HL-60 (cell line): ENCODE measurements at regions not wholly inside any gene's neighbourhood (a gene's known extent, or its start where the extent isn't known, plus 50 kb on each side); places are given as distances from the start of the nearest gene placed in this dataset.

ENCODE experiments used
- DNase-seq, 2 experiments: peaks; one replicate each; pipeline ENCODE4 v3.0.0-alpha.2; 2010 to 2020; ENCODE audit warnings: low read depth in 1 of 2, low spot score in 1 of 2
- H3K27ac ChIP-seq: fragments of 250-450 bp; sonication (Bioruptor Pico); replicated peaks from 2 replicates; pipeline ENCODE4 v1.5.1; 2020; ENCODE audit warnings: mild to moderate bottlenecking, moderate library complexity
- H3K27me3 ChIP-seq: fragments of 250-450 bp; sonication (Bioruptor Pico); 2 replicates; pipeline ENCODE4 v1.5.1; 2021; ENCODE audit warnings: mild to moderate bottlenecking, moderate library complexity; ENCODE audit not compliant: insufficient read depth, poor library complexity, severe bottlenecking
- H3K4me3 ChIP-seq: replicated peaks from 2 replicates; pipeline ENCODE4 v1.5.1; 2011; ENCODE audit warnings: mild to moderate bottlenecking, control low read depth, low read length; ENCODE audit not compliant: insufficient read depth
- GABPA ChIP-seq: IDR thresholded peaks from 2 replicates; pipeline ENCODE4 v1.6.1; 2012; ENCODE audit warnings: low read depth
- POLR2AphosphoS5 ChIP-seq: IDR thresholded peaks from 2 replicates; pipeline ENCODE4 v1.6.1; 2012; ENCODE audit warnings: low read depth
- SPI1 ChIP-seq: IDR thresholded peaks from 2 replicates; pipeline ENCODE4 v1.6.1; 2012; ENCODE audit warnings: low read depth, mild to moderate bottlenecking, borderline replicate concordance
- TF ChIP-seq, protein P1 (sequence below): IDR thresholded peaks from 2 replicates; pipeline ENCODE4 v1.6.1; 2012; ENCODE audit warnings: low read depth; ENCODE audit not compliant: insufficient replicate concordance
- TF ChIP-seq, protein P2 (sequence below): IDR thresholded peaks from one replicate; pipeline ENCODE4 v1.5.1; 2011; ENCODE audit warnings: low read length, control low read depth, inconsistent platforms; ENCODE audit not compliant: insufficient read depth

DNA sequence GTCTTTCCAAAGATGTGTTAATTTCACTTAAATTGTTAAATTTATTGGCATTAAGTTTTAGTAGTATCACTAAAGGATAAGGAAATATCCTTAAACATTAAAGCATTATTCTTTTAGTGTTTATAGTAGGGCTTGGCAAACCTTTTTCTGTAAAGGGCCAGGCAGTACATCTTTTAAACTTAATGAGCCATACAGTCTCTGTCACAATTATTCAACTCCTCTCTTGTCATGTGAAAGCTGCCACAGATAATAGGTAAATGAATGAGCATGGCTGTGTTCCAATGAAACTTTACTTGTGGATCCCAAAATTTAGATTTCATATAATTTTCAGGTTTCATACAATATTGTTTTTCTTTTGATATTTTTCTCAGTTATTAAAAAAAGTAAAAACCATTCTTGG is 268.2 kb upstream of the C11orf87 start:
- no peak for TF ChIP-seq SPI1
- TF ChIP-seq, protein P1, sequence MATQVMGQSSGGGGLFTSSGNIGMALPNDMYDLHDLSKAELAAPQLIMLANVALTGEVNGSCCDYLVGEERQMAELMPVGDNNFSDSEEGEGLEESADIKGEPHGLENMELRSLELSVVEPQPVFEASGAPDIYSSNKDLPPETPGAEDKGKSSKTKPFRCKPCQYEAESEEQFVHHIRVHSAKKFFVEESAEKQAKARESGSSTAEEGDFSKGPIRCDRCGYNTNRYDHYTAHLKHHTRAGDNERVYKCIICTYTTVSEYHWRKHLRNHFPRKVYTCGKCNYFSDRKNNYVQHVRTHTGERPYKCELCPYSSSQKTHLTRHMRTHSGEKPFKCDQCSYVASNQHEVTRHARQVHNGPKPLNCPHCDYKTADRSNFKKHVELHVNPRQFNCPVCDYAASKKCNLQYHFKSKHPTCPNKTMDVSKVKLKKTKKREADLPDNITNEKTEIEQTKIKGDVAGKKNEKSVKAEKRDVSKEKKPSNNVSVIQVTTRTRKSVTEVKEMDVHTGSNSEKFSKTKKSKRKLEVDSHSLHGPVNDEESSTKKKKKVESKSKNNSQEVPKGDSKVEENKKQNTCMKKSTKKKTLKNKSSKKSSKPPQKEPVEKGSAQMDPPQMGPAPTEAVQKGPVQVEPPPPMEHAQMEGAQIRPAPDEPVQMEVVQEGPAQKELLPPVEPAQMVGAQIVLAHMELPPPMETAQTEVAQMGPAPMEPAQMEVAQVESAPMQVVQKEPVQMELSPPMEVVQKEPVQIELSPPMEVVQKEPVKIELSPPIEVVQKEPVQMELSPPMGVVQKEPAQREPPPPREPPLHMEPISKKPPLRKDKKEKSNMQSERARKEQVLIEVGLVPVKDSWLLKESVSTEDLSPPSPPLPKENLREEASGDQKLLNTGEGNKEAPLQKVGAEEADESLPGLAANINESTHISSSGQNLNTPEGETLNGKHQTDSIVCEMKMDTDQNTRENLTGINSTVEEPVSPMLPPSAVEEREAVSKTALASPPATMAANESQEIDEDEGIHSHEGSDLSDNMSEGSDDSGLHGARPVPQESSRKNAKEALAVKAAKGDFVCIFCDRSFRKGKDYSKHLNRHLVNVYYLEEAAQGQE = no peak
- no peak for TF ChIP-seq GABPA
- TF ChIP-seq POLR2AphosphoS5 = no peak
- TF ChIP-seq, protein P2, sequence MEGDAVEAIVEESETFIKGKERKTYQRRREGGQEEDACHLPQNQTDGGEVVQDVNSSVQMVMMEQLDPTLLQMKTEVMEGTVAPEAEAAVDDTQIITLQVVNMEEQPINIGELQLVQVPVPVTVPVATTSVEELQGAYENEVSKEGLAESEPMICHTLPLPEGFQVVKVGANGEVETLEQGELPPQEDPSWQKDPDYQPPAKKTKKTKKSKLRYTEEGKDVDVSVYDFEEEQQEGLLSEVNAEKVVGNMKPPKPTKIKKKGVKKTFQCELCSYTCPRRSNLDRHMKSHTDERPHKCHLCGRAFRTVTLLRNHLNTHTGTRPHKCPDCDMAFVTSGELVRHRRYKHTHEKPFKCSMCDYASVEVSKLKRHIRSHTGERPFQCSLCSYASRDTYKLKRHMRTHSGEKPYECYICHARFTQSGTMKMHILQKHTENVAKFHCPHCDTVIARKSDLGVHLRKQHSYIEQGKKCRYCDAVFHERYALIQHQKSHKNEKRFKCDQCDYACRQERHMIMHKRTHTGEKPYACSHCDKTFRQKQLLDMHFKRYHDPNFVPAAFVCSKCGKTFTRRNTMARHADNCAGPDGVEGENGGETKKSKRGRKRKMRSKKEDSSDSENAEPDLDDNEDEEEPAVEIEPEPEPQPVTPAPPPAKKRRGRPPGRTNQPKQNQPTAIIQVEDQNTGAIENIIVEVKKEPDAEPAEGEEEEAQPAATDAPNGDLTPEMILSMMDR = no peak
- H3K27ac ChIP-seq = no peak overlapping the region
- no peak overlapping the region for H3K4me3 ChIP-seq
- DNase-seq = no peak
- H3K27me3 ChIP-seq = no peaks in the 10 kb centered on the region

DNA sequence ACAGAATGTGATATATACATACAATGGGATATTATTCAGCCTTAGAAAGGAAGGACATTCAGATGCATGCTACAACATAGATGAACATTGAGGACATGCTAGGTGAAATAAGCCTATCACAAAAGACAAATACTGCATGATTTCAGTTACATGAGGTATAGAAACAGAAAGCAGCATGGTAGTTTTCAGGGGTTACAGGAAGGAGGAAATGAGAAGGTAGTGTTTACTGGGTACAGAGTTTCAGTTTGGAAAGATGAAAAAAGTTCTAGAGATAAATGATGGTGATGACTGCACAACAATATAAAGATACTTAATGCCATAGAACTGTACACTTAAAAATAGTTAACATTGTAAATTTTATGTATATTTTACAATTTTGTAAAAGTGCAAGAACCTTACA is 266.7 kb upstream of the C11orf87 start:
- no peak for TF ChIP-seq POLR2AphosphoS5
- TF ChIP-seq, protein P1 = no peak
- no peak for TF ChIP-seq GABPA
- TF ChIP-seq, protein P2 = no peak
- no peak for TF ChIP-seq SPI1
- H3K27me3 ChIP-seq = no peaks in the 10 kb centered on the region
- no peak overlapping the region for H3K4me3 ChIP-seq
- no peak for DNase-seq
- H3K27ac ChIP-seq = no peak overlapping the region

DNA sequence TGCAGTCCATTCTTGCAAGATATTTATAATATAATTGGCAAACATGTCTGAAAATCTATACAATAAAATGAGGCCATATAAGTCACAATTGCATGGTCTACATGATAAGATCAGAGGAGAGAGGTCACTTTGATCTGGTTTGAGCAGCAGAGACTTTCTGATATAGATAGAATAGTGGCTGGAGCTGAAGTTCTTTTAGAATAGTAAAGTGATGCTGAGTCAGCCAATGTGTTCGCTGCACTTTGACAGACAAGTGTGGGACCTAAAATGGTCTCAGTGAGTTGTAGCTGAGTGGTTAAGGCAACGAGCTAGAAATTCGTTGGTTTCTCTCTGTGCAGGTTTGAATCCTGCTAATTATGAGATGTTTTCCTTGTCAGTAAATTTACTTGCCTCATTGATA is 257.0 kb upstream of the C11orf87 start:
- Histone ChIP-seq H3K4me3 (no peak overlapping the region), H3K27ac (no peak overlapping the region), H3K27me3 (no peaks in the 10 kb centered on the region)
- TF ChIP-seq SPI1 (no peak), POLR2AphosphoS5 (no peak), GABPA (no peak)
- TF ChIP-seq, protein P2 = no peak
- TF ChIP-seq, protein P1 = no peak
- no peak for DNase-seq
